ENCODE measurements at regions not wholly inside any gene's neighbourhood (a gene's known extent, or its start where the extent isn't known, plus 50 kb on each side); places are given as distances from the start of the nearest gene placed in this dataset.

DNA sequence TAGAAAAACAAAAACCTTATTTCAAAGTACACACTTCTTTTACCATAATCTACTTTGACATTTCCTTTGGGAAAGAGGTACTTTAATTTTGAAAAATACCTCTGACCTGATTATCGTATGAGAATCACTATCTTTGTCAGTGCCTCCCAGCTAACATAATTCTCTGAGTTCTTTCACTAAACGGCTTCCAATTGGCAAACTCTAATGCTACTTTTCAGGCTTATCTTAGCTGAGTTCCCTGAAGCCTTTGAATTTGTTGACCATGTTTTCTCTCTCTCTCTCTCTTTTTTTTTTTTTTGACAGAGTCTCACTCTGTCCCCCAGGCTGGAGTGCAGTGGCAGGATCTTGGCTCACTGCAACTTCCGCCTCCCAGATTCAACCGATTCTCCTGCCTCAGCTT lies 312.8 kb downstream of the ZPLD1 start:
- TF ChIP-seq, protein P1, sequence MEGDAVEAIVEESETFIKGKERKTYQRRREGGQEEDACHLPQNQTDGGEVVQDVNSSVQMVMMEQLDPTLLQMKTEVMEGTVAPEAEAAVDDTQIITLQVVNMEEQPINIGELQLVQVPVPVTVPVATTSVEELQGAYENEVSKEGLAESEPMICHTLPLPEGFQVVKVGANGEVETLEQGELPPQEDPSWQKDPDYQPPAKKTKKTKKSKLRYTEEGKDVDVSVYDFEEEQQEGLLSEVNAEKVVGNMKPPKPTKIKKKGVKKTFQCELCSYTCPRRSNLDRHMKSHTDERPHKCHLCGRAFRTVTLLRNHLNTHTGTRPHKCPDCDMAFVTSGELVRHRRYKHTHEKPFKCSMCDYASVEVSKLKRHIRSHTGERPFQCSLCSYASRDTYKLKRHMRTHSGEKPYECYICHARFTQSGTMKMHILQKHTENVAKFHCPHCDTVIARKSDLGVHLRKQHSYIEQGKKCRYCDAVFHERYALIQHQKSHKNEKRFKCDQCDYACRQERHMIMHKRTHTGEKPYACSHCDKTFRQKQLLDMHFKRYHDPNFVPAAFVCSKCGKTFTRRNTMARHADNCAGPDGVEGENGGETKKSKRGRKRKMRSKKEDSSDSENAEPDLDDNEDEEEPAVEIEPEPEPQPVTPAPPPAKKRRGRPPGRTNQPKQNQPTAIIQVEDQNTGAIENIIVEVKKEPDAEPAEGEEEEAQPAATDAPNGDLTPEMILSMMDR (IDR thresholded peaks at IDR 0.05; ENCODE audit: borderline replicate concordance, extremely low read depth, low read length, poor library complexity, severe bottlenecking) = no peak
- no peak for TF ChIP-seq EZH2 (IDR thresholded peaks at IDR 0.05; ENCODE audit: borderline replicate concordance, low read depth, low read length, severe bottlenecking)
